Astrocyte of the cerebellum (primary cell): ENCODE measurements at regions not wholly inside any gene's neighbourhood (a gene's known extent, or its start where the extent isn't known, plus 50 kb on each side); places are given as distances from the start of the nearest gene placed in this dataset.
"Not testable (repeated sequence)": the region's sequence is repeated elsewhere in the genome, so short reads cannot be mapped to it uniquely, and the experiment has no call there.

ENCODE experiments used
- DNase-seq: peaks from one replicate; pipeline ENCODE4 v3.0.0-alpha.2; 2011; ENCODE audit warnings: low read depth
- H3K4me3 ChIP-seq: 2 replicates; pipeline ENCODE4 v1.5.1; 2011; ENCODE audit warnings: mild to moderate bottlenecking, low read depth, low read length, moderate library complexity
- in situ Hi-C: cut with HindIII; loops from 2 replicates; pipeline ENCODE4 v1.10.0; 2017; ENCODE audit warnings: low sequenced_read_pairs
- TF ChIP-seq, protein P1 (sequence below): IDR thresholded peaks from 2 replicates; pipeline ENCODE4 v1.5.1; 2012; ENCODE audit warnings: low read length, low read depth, moderate library complexity, mild to moderate bottlenecking; ENCODE audit errors: missing control alignments

- no peak for DNase-seq
- TF ChIP-seq, protein P1, sequence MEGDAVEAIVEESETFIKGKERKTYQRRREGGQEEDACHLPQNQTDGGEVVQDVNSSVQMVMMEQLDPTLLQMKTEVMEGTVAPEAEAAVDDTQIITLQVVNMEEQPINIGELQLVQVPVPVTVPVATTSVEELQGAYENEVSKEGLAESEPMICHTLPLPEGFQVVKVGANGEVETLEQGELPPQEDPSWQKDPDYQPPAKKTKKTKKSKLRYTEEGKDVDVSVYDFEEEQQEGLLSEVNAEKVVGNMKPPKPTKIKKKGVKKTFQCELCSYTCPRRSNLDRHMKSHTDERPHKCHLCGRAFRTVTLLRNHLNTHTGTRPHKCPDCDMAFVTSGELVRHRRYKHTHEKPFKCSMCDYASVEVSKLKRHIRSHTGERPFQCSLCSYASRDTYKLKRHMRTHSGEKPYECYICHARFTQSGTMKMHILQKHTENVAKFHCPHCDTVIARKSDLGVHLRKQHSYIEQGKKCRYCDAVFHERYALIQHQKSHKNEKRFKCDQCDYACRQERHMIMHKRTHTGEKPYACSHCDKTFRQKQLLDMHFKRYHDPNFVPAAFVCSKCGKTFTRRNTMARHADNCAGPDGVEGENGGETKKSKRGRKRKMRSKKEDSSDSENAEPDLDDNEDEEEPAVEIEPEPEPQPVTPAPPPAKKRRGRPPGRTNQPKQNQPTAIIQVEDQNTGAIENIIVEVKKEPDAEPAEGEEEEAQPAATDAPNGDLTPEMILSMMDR, result no peak
- in situ Hi-C loops, result no loop called here
- H3K4me3 ChIP-seq, result no peak overlapping the region
These were observed 189.6 kb downstream of the DSC3 start for GRCh38 chr18:30852980-30853379.

GRCh38 chr18:30852541-30852940, 190.0 kb downstream of the DSC3 start:
- in situ Hi-C loops, result no loop called here
- TF ChIP-seq, protein P1, result no peak
- H3K4me3 ChIP-seq, result no peak overlapping the region
- no peak for DNase-seq

- DNase-seq, in situ Hi-C loops, H3K4me3 ChIP-seq: not testable (repeated sequence)
These were observed 203.4 kb downstream of the DSC3 start for GRCh38 chr18:30839056-30839561.

GRCh38 chr18:30828700-30829099, 213.8 kb downstream of the DSC3 start:
- TF ChIP-seq, protein P1, result no peak
- in situ Hi-C loops, result no loop called here
- no peak overlapping the region for H3K4me3 ChIP-seq
- no peak for DNase-seq

DNA sequence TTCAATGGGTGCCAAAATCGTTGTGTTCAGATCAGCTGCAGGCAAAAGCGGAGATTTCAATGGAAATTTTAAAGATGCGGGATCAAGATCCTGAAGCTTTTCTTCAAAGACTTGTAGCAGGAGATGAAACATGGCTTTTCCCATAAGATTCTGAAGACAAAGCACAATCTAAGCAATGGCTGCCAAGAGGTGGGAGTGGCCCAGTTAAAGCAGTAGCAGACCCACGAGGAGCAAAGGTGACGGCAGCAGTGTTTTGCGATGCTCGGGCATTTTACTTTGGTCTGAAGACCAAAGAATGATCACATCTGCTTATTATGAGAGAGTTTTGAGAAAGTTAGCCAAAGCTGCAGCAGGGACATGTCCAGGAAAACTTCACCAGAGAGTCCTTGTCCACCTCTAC, 222.9 kb downstream of the DSC3 start:
- H3K4me3 ChIP-seq, result no peak overlapping the region
- TF ChIP-seq, protein P1, result no peak
- no peak for DNase-seq
- in situ Hi-C loops, result no loop called here

DNA sequence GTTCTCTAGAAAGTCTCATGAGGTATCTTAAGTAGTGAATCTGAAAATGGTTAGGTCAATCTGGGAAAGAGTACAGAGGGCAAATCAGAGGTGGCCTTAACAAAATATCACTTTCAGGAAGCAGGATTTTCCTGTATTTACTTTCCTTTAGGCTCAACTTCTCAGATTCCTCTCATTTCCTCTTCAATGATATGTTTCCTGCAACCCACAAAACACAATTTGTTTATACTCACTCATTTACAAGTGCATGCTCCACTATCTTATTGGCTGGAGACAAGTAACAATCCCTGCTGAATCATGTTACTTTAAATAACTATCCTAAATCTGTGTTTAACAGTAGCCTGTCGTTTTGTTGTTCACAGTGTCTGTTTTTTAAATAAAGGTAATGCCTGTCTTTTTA, 228.1 kb downstream of the DSC3 start:
- TF ChIP-seq, protein P1, result no peak
- in situ Hi-C loops, result no loop called here
- H3K4me3 ChIP-seq, result no peak overlapping the region
- no peak for DNase-seq

GRCh38 chr18:30811580-30811979, 231.0 kb downstream of the DSC3 start:
- no peak overlapping the region for H3K4me3 ChIP-seq
- in situ Hi-C loops, result no loop called here

More at GRCh38 chr18:30811580-30811979, 231.0 kb downstream of the DSC3 start:
- TF ChIP-seq, protein P1, result no peak
- DNase-seq, result no peak
